Kasumi-1 (cell line): ENCODE measurements at regions not wholly inside any gene's neighbourhood (a gene's known extent, or its start where the extent isn't known, plus 50 kb on each side); places are given as distances from the start of the nearest gene placed in this dataset.

Experiments
- DNase-seq, 2 experiments: peaks; one replicate each; lab custom pipeline; 2025; lab: John Stamatoyannopoulos, UW

GRCh38 chr6:156058356-156058755, 602.7 kb upstream of the NOX3 start:
- DNase-seq, result no peak

GRCh38 chr6:156057869-156058268, 602.2 kb upstream of the NOX3 start:
- DNase-seq, result no peak

GRCh38 chr6:156056085-156056484, 600.4 kb upstream of the NOX3 start:
- no peak for DNase-seq

GRCh38 chr6:156053626-156054025, 598.0 kb upstream of the NOX3 start:
- no peak for DNase-seq

GRCh38 chr6:156046841-156047449, 591.3 kb upstream of the NOX3 start:
- DNase-seq, result no peak

- no peak for DNase-seq
These were observed 590.6 kb upstream of the NOX3 start for GRCh38 chr6:156046268-156046665.

GRCh38 chr6:156045401-156046267, 590.0 kb upstream of the NOX3 start:
- DNase-seq, result no peak

GRCh38 chr6:156033598-156033997, 578.0 kb upstream of the NOX3 start:
- peak in 1 of 2 experiments; percentile 20 for DNase-seq

GRCh38 chr6:156031516-156031915, 575.9 kb upstream of the NOX3 start:
- no peak for DNase-seq

GRCh38 chr6:156030053-156030452, 574.4 kb upstream of the NOX3 start:
- no peak for DNase-seq

GRCh38 chr6:156029286-156029985, 573.8 kb upstream of the NOX3 start:
- no peak for DNase-seq

- DNase-seq, result peak in 1 of 2 experiments; percentile 2
These were observed 572.9 kb upstream of the NOX3 start for GRCh38 chr6:156028335-156029131.

GRCh38 chr6:156027248-156027626, 571.6 kb upstream of the NOX3 start:
- peak; percentile 28 to 33 for DNase-seq

GRCh38 chr6:156026486-156027247, 571.0 kb upstream of the NOX3 start:
- DNase-seq, result no peak

GRCh38 chr6:156024339-156024738, 568.7 kb upstream of the NOX3 start:
- DNase-seq, result no peak

GRCh38 chr6:156021746-156022396, 566.2 kb upstream of the NOX3 start:
- no peak for DNase-seq

GRCh38 chr6:156017838-156018237, 562.2 kb upstream of the NOX3 start:
- DNase-seq, result no peak

- no peak for DNase-seq
These were observed 560.7 kb upstream of the NOX3 start for GRCh38 chr6:156016186-156016976.

- DNase-seq, result peak; percentile 86 to 87
These were observed 557.5 kb upstream of the NOX3 start for GRCh38 chr6:156013155-156013554.

GRCh38 chr6:156009656-156010055, 554.0 kb upstream of the NOX3 start:
- DNase-seq, result no peak
